Endothelial cell of umbilical vein (primary cell): ENCODE measurements at regions not wholly inside any gene's neighbourhood (a gene's known extent, or its start where the extent isn't known, plus 50 kb on each side); places are given as distances from the start of the nearest gene placed in this dataset.

ENCODE experiments used
- POLR2A ChIP-seq: IDR thresholded peaks from 2 replicates; pipeline ENCODE4 v1.6.1; 2012; ENCODE audit warnings: low read depth, mild to moderate bottlenecking, control low read depth, low read length
- TF ChIP-seq, protein P1 (sequence below), 2 donors: IDR thresholded peaks; 1 replicate in 1 of 2; 2 replicates in 1 of 2; pipeline ENCODE4 v1.5.1; 2011; ENCODE audit warnings: low read length in 2 of 2, mild to moderate bottlenecking in 2 of 2, moderate library complexity in 2 of 2, control low read depth in 1 of 2, inconsistent platforms in 1 of 2, low read depth in 1 of 2; ENCODE audit not compliant: insufficient read depth in 1 of 2; ENCODE audit errors: extremely low read depth in 1 of 2
- TF ChIP-seq, protein P2 (sequence below): IDR thresholded peaks from 2 replicates; pipeline ENCODE4 v1.6.1; 2011; ENCODE audit not compliant: insufficient read depth, insufficient read length

DNA sequence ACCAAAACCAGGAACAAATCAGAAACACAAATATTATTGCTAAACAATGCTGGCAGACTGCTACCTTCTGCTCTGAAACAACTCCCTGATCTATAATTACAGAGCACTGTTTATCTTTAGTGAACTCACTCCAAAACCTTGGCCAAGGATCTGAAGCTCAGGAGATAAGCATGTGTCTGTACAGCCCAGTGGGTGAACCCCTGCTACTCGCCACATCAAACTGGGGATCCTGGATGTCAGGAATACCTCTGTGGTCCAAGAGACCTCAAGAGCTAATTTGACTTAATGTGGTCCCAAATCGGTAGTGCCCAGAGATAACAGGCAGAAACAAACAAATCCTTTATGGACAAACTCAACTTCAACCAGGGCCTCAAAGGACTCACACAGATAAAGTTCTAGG lies 381.8 kb downstream of the KIF16B start:
- no peak for TF ChIP-seq POLR2A
- TF ChIP-seq, protein P1, sequence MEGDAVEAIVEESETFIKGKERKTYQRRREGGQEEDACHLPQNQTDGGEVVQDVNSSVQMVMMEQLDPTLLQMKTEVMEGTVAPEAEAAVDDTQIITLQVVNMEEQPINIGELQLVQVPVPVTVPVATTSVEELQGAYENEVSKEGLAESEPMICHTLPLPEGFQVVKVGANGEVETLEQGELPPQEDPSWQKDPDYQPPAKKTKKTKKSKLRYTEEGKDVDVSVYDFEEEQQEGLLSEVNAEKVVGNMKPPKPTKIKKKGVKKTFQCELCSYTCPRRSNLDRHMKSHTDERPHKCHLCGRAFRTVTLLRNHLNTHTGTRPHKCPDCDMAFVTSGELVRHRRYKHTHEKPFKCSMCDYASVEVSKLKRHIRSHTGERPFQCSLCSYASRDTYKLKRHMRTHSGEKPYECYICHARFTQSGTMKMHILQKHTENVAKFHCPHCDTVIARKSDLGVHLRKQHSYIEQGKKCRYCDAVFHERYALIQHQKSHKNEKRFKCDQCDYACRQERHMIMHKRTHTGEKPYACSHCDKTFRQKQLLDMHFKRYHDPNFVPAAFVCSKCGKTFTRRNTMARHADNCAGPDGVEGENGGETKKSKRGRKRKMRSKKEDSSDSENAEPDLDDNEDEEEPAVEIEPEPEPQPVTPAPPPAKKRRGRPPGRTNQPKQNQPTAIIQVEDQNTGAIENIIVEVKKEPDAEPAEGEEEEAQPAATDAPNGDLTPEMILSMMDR (IDR thresholded peaks at IDR 0.05; ENCODE audit: extremely low read depth in 1 of 2, insufficient read depth in 1 of 2, low read depth in 1 of 2, low read length in 2 of 2), result no peak
- TF ChIP-seq, protein P2, sequence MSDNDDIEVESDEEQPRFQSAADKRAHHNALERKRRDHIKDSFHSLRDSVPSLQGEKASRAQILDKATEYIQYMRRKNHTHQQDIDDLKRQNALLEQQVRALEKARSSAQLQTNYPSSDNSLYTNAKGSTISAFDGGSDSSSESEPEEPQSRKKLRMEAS, result no peak
